Upper lobe of left lung (tissue), 4 donors: ENCODE measurements at regions not wholly inside any gene's neighbourhood (a gene's known extent, or its start where the extent isn't known, plus 50 kb on each side); places are given as distances from the start of the nearest gene placed in this dataset.

Experiments
- CTCF ChIP-seq, 6 experiments: fragments of 450-650 bp in 4 of 6; fragments of 200-600 bp in 2 of 6; sonication (generic) in 2 of 6; IDR thresholded peaks; one replicate each; pipeline ENCODE4 v1.5.1; 2016 to 2019; ENCODE audit warnings: antibody characterized with exemption in 6 of 6
- EP300 ChIP-seq, 4 donors: sonication (generic); formaldehyde crosslinking; IDR thresholded peaks; one replicate each; pipeline ENCODE4 v1.5.1; 2017; ENCODE audit warnings: antibody characterized with exemption in 4 of 4, control low read depth in 2 of 4

GRCh38 chr17:36876966-36877365, 60.3 kb upstream of the LHX1 start:
- TF ChIP-seq EP300 (IDR thresholded peaks at IDR 0.05) = no peak
- TF ChIP-seq CTCF (IDR thresholded peaks at IDR 0.05) = no peak
